GM21619 (cell line): ENCODE measurements at regions not wholly inside any gene's neighbourhood (a gene's known extent, or its start where the extent isn't known, plus 50 kb on each side); places are given as distances from the start of the nearest gene placed in this dataset.
"Not testable (repeated sequence)": the region's sequence is repeated elsewhere in the genome, so short reads cannot be mapped to it uniquely, and the experiment has no call there.

ENCODE experiments used
- ATAC-seq: cut with Tn5 transposase; IDR thresholded peaks from one replicate; pipeline ENCODE4 v1.9.1; 2021; ENCODE audit not compliant: unreplicated experiment

DNA sequence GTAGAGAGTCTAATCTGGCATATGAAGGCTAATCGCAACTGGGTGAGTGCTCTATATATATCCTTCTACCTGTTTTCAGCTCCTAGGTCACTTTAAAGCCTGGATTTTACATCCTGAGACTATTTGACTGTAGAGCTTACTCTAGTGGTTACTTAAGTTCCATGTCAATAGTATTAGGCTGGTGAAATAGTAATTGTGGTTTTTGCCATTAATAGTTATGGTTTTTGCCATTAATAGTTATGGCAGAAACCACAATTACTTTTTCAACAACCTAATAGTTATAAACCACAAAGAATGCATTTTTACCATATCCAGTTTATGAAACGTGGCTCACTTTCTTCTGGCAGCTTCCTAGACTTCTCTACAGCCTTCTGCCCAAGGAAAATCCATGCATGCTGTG is 263.1 kb upstream of the KIAA1217 start:
- no peak for ATAC-seq

DNA sequence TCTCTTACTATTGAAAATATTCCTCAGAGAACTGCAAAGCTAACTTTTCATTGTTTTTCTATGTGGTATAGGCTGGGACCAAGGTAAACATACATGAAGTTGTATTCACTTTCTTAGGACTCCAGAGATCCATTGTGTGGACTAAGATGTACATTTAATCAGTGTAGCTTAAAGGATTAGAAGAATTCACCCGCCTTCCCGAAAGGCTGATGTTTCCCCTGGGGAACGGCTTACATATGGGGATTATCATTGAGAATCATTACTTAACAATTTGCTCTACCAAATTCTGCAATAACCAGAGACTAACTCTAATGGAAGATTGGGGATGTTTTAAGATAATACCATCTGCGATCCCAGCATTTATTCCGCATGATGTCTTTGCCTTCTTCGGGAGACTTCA is 257.1 kb upstream of the KIAA1217 start:
- ATAC-seq = no peak

DNA sequence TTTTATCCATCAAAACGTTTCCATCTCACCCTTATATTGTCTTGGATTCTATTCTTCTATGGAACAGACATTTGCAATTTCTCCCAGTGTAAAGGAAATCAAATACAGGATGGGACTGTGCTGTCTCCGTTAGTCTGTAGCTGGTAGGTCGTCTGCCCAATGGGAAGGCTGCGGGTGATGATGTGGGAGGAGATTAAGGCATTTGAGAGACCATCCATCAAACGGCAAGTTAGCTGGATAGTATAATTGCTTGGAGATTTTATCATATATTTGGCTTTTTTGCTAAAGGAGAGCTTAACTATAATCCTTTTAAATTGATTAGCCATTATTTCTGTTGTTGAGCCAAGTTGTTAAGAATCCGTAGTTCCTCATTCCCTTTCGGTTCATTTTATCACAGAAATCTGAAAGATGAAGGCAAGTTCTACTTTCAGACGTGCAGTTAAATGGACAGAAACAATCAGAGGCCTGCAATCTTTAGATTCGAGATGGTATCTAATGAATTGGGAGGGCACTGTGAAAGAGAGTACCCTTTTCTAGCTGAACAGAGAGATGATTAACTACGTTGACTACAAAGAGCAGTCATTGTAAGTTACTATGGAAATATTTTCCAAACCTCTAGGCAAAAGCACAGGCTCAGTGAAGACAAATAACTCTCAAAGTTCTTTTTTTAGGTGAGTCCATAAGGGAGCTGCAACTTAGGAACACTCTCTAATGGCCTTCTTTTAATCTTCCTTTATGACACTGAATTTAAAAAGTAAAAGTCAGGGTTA is 253.3 kb upstream of the KIAA1217 start:
- no peak for ATAC-seq

GRCh38 chr10:23965123-23965522 is 243.8 kb upstream of the KIAA1217 start:
- no peak for ATAC-seq

DNA sequence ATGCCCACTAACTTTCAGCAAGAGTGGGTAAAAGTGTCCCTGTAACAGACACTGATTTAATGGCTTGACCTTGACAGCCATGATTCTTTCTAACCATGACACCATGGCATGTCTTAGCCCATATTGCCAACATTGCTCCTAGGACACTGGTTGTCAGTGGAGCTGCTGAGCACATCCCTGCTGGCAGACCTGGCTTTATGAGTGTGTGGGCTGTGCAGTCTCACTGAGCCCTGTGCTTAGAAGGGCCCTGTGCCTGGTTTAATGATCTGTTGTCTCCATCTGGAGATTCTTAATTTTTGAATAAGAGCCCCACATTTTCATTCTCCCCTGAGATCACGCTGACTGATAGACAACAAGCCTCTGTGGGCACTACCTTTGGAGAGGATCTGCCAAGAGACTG is 243.1 kb upstream of the KIAA1217 start:
- no peak for ATAC-seq

- ATAC-seq = no peak
Measured at GRCh38 chr10:23966504-23967051, 242.4 kb upstream of the KIAA1217 start.

DNA sequence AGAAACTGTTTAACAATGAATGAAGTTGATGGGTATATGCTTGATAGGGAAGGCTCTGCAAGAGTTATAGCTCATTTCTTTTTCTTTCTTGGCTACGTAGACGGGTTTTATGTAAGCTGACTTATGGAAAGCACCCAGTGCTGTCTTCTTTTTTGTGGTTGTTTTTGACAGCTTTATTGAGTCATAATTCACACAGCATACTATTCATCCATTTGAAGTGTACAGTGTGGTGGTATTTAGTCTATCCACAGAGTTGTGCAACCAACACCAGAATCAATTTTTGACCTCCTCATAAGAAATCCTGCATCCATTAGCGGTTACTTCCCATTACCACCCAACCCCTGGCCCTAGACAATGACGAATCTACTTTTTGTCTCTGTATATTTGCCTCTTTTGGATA is 240.6 kb upstream of the KIAA1217 start:
- no peak for ATAC-seq

- no peak for ATAC-seq
Measured at GRCh38 chr10:23974746-23975272, 234.1 kb upstream of the KIAA1217 start.

- ATAC-seq = no peak
Measured at GRCh38 chr10:23975431-23975830, 233.5 kb upstream of the KIAA1217 start.

- ATAC-seq = no peak
Measured at GRCh38 chr10:23976275-23976674, 232.7 kb upstream of the KIAA1217 start.

DNA sequence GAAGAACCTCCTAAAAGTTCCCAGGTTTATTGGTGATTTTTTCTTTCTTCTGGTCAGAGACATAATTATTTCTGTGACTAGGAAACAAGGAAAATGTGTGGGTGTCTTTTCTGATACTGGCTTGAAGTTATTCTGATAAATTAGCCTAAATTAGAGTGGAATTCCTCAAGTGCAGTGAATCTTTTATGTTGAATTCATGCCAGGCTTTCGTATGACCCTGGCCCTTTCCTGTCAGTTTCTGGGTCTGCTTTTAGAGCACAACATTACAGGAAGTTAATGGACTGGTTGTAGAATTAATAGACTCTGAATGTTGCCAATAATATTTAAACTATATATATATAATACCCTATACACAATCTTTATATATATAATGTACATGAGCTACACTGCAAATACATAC is 230.6 kb upstream of the KIAA1217 start:
- ATAC-seq = no peak

DNA sequence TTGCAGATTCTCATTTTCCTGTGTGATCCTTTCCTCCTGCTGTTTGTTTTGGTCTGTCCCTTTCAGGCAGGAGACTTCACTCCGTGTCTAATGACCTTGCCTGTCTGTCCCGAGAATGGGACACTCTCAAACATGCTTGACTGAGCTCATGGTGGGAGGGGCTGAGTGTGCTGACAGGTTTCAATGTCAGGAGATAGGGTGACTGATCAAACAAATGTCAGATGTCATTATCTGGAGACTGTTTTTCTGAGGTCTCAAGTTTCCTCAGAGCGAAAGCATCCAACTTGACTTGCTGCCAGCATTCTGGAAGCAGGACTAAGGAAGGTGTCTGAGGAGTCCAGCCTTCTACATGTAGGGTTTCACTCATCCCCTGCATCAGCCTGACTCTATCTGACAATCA is 228.8 kb upstream of the KIAA1217 start:
- no peak for ATAC-seq

- no peak for ATAC-seq
Measured at GRCh38 chr10:23981520-23982309, 227.2 kb upstream of the KIAA1217 start.

DNA sequence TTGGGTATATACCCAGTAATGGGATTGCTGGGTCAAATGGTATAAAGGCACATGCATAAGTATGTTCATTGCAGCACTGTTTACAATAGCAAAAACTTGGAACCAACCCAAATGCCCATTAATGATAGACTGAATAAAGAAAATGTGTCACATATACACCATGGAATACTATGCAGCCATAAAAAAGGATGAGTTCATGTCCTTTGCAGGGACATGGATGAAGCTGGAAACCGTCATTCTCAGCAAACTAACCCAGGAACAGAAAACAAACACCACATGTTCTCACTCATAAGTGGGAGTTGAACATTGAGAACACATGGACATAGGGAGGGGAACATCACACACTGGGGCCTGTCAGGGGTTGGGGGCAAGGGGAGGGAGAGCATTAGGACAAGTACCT is 224.5 kb upstream of the KIAA1217 start:
- not testable (repeated sequence) for ATAC-seq

DNA sequence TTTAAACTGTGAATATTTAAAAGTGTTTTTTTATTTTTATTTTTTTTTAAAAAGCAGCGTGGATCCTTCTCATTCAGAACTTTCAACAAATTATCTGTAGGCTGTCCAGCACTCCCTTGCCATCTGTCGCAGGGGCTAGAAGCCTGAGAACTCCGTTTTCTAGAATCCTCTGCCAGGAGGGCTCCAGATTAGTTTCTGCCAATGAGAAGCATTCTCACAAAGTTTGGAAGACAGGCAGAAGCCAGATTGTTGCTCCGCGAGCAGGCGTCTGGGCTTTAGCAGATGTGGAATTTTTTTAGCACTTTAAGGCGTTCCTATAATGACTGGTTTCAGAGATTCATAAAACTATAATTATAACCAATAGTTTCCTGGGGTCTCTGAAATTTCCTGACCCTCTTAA is 220.9 kb upstream of the KIAA1217 start:
- ATAC-seq = no peak

- ATAC-seq = peak; percentile 53
Measured at GRCh38 chr10:23994459-23995046, 214.4 kb upstream of the KIAA1217 start.

DNA sequence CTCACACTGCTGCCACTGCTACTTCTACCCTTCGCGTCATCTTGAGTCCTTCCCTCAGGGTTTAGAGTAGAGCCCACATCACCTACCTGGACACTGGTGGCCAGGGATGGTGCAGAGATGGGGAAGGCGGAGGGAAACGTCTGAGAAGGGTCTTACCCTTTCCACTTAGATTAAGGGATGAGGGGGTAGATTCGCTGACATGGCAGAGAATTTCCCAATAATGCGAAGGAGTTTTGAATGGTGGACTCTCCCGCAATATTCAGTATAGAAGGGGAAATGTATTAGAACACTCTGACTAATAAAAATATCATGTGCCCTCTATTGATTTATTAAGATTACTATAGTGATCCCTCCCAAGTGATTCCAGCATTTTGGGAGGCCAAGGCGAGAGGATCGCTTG is 209.5 kb upstream of the KIAA1217 start:
- no peak for ATAC-seq

- ATAC-seq = no peak
Measured at GRCh38 chr10:24000271-24000813, 208.6 kb upstream of the KIAA1217 start.

GRCh38 chr10:24006741-24007140 is 202.2 kb upstream of the KIAA1217 start:
- ATAC-seq = no peak

DNA sequence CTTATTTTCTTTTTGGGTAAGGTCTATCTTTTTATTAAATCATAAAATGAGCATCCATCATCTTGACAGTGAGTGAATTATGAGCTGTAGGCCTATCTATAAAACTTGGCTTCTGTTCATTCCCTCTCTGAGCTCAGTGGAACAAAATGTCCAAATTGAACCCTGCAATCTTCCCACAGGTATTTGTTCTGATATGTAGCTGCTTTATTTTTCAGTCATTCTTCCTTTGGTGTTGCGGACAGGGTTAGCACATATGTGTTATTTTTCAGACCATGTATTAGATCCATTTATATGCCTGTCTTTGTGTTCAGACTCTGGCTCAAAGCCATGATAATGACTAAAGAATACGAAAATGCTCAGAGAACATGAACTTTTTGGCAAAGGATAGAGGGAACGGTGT is 201.6 kb upstream of the KIAA1217 start:
- no peak for ATAC-seq
